ENCODE measurements at regions not wholly inside any gene's neighbourhood (a gene's known extent, or its start where the extent isn't known, plus 50 kb on each side); places are given as distances from the start of the nearest gene placed in this dataset.
"Not testable (repeated sequence)": the region's sequence is repeated elsewhere in the genome, so short reads cannot be mapped to it uniquely, and the experiment has no call there.

GRCh38 chr2:111355823-111356511, 235.3 kb downstream of the BCL2L11 start:
- not testable (repeated sequence) for DNase-seq (ENCODE audit: low read depth)

- peak; percentile 39 for DNase-seq (ENCODE audit: low read depth)
Observed at GRCh38 chr2:111356512-111357031, 235.9 kb downstream of the BCL2L11 start.

GRCh38 chr2:111365986-111366640, 245.4 kb downstream of the BCL2L11 start:
- not testable (repeated sequence) for DNase-seq (ENCODE audit: low read depth)

- DNase-seq (ENCODE audit: low read depth) = not testable (repeated sequence)
Observed at GRCh38 chr2:111366641-111367029, 245.9 kb downstream of the BCL2L11 start.

- not testable (repeated sequence) for DNase-seq (ENCODE audit: low read depth)
Observed at GRCh38 chr2:111367080-111367479, 246.4 kb downstream of the BCL2L11 start.

GRCh38 chr2:111367871-111368270, 247.2 kb downstream of the BCL2L11 start:
- DNase-seq (ENCODE audit: low read depth) = not testable (repeated sequence)

GRCh38 chr2:111368288-111368687, 247.6 kb downstream of the BCL2L11 start:
- not testable (repeated sequence) for DNase-seq (ENCODE audit: low read depth)

- DNase-seq (ENCODE audit: low read depth) = not testable (repeated sequence)
Observed at GRCh38 chr2:111373060-111373459, 252.3 kb downstream of the BCL2L11 start.

GRCh38 chr2:111373989-111374388, 253.3 kb downstream of the BCL2L11 start:
- DNase-seq (ENCODE audit: low read depth) = not testable (repeated sequence)

GRCh38 chr2:111374734-111375133, 254.0 kb downstream of the BCL2L11 start:
- not testable (repeated sequence) for DNase-seq (ENCODE audit: low read depth)

GRCh38 chr2:111375320-111375883, 254.7 kb downstream of the BCL2L11 start:
- not testable (repeated sequence) for DNase-seq (ENCODE audit: low read depth)

- DNase-seq (ENCODE audit: low read depth) = not testable (repeated sequence)
Observed at GRCh38 chr2:111376272-111376970, 255.7 kb downstream of the BCL2L11 start.

- not testable (repeated sequence) for DNase-seq (ENCODE audit: low read depth)
Observed at GRCh38 chr2:111376971-111377352, 256.2 kb downstream of the BCL2L11 start.

GRCh38 chr2:111377386-111377959, 256.8 kb downstream of the BCL2L11 start:
- not testable (repeated sequence) for DNase-seq (ENCODE audit: low read depth)

GRCh38 chr2:111378348-111378747, 257.6 kb downstream of the BCL2L11 start:
- not testable (repeated sequence) for DNase-seq (ENCODE audit: low read depth)

- not testable (repeated sequence) for DNase-seq (ENCODE audit: low read depth)
Observed at GRCh38 chr2:111380733-111381439, 260.2 kb downstream of the BCL2L11 start.

- DNase-seq (ENCODE audit: low read depth) = not testable (repeated sequence)
Observed at GRCh38 chr2:111381530-111382306, 261.0 kb downstream of the BCL2L11 start.

- not testable (repeated sequence) for DNase-seq (ENCODE audit: low read depth)
Observed at GRCh38 chr2:111382507-111382906, 261.8 kb downstream of the BCL2L11 start.

- DNase-seq (ENCODE audit: low read depth) = not testable (repeated sequence)
Observed at GRCh38 chr2:111383311-111383710, 262.6 kb downstream of the BCL2L11 start.
